ENCODE measurements at regions not wholly inside any gene's neighbourhood (a gene's known extent, or its start where the extent isn't known, plus 50 kb on each side); places are given as distances from the start of the nearest gene placed in this dataset.
"Not testable (repeated sequence)": the region's sequence is repeated elsewhere in the genome, so short reads cannot be mapped to it uniquely, and the experiment has no call there.

DNA sequence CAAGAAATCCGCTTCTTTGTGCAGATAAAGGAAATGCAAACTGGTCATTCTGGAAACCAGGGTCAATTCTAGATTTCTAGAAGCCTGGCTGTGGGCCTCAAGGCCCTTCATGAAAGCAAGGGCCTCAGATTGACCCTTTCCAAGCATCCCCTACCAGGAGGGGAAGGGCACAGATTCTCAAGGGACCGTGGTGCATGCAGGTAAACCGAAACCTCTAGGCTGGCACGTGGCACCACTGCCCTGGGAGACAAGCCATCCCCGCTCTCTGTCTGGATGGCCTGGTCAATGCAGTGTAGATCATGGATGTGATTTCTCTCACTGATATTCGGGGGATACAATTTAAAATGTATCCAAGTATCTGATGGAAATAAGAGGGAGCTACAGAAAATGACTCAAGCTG is 69.4 kb downstream of the TOMM20 start:
- DNase-seq (ENCODE audit: low read depth, low spot score), result no peak
- in situ Hi-C loops (cut with HindIII; ENCODE audit: low pct_unique_long_range_greater_than_20kb, low sequenced_read_pairs), result loop anchor here (25.0 kb wide), 1 partner anchor 322 kb away; no protein-coding TSS in a partner anchor

DNA sequence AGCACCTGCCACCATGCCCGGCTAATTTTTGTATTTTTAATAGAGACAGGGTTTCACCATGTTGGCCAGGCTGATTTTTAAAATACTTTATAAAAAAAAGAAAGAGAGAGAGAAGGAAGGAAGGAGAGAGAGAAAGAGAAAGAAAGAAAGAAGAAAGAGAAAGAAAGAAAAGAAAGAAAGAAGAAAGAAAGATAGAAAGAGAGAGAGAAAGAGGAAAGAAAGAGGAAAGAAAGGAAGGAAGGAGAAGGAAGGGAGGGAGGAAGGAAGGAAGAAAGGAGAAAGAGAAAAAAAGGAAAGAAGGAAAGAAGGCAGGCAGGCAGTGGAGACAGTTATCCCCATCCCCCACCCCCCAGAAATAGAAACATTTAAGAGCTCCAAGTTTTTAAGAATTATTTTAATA is 69.9 kb downstream of the TOMM20 start:
- no peak for DNase-seq (ENCODE audit: low read depth, low spot score)
- in situ Hi-C loops (cut with HindIII; ENCODE audit: low pct_unique_long_range_greater_than_20kb, low sequenced_read_pairs), result loop anchor here (25.0 kb wide), 1 partner anchor 321 kb away; no protein-coding TSS in a partner anchor

DNA sequence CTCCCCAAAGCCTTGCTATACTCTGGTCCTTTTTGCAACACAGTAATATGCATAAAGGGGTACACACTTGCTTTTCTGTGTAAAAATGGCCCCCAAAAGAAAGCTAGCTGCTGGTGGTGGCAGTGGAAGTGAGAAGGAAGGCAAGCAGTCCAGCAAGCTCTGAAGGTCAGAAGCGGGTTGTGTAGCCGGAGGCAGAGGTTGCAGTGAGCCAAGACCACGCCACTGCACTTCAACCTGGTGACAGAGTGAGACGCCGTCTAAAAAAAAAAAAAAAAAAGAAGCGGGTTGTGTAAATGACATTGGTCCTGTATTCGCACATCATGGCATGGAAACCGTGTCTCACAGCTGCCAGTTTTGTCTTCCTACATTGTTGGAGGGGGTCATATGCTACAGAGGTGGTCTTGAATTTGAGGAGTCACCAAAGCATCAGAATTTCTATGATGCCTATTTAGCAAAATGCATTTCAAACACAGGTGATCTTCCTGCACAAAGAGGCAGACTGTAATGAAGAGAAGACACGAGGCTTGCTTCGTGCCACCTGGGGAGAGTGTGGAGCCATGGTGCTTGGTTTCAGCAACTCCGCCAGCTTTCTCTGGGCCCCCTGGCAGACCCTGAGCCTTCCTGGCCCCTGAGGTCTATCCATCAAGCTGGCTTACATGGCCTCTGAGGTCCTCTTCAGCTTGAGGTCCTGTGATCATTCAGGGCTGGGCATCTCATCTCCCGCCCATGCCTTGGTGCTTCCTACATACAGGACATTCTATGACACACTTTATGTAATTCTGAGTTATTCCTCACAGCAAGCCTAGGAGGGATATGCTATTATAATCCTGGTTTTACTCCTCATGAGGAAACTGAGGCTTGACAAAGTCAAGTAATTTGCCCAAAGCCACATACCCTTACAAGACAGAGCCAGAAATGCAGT is 71.0 kb downstream of the TOMM20 start:
- in situ Hi-C loops (cut with HindIII; ENCODE audit: low pct_unique_long_range_greater_than_20kb, low sequenced_read_pairs), result loop anchor here (25.0 kb wide), 1 partner anchor 320 kb away; no protein-coding TSS in a partner anchor
- DNase-seq (ENCODE audit: low read depth, low spot score), result no peak

DNA sequence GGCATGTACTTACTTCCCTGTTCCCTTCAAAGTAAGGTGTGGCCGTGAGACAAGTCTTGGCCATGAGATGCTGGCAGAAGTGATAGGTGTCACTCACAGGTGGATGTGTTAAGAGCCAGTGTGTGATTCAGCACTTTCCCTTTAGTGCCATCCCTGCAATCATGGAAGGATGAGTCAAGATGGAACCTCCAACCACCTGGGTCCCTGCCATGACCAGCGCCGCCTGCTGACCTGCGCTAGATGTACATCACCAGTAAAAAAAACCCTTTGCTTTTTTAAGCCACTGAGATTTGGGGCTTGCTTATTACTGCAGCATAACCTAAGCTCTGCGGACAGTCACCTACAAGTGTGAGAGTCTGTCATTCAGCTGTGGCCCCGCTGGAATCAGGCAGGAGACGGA is 71.7 kb downstream of the TOMM20 start:
- in situ Hi-C loops (cut with HindIII; ENCODE audit: low pct_unique_long_range_greater_than_20kb, low sequenced_read_pairs), result loop anchor here (25.0 kb wide), 1 partner anchor 320 kb away; no protein-coding TSS in a partner anchor
- no peak for DNase-seq (ENCODE audit: low read depth, low spot score)

DNA sequence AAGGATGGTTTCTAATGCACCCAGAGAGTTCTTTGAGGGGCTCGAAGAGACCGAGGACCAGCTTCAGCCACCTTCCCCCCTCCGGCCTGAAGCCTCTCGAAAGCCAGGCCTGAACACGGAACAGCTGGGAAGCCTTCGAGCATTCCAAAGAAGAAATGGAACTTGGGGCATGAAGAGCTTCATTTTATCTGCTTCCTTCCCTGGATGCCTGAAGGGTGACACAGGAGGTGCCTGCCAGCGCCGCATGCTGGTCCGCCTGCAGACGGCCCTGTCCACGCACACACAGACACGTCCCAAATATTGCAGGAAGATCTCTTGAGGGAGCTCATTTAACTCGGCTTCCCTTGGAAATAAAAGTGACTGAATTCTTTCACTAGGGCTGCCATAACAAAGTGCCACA is 73.7 kb downstream of the TOMM20 start:
- no peak for DNase-seq (ENCODE audit: low read depth, low spot score)
- in situ Hi-C loops (cut with HindIII; ENCODE audit: low pct_unique_long_range_greater_than_20kb, low sequenced_read_pairs), result loop anchor here (25.0 kb wide), 1 partner anchor 318 kb away; no protein-coding TSS in a partner anchor

DNA sequence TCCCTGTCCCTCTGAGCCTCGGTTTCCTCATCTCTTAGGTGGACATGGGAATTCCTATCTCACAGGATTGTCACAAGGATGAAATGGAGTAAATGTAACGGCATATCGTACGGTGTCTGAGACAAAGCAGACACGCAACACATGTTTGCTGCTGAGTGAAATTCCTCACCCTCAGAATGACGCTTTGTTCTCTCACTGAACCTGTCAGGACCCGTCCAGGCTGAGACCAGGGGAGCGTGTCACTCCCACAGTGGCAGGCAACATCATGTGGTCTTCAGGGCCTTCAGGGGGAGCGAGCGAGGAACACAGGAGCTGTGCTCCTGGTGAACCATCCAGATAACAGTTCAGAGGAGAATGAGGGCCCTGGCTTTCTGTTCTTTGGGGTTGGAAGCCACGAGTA is 74.2 kb downstream of the TOMM20 start:
- in situ Hi-C loops (cut with HindIII; ENCODE audit: low pct_unique_long_range_greater_than_20kb, low sequenced_read_pairs), result loop anchor here (25.0 kb wide), 1 partner anchor 317 kb away; no protein-coding TSS in a partner anchor
- no peak for DNase-seq (ENCODE audit: low read depth, low spot score)

DNA sequence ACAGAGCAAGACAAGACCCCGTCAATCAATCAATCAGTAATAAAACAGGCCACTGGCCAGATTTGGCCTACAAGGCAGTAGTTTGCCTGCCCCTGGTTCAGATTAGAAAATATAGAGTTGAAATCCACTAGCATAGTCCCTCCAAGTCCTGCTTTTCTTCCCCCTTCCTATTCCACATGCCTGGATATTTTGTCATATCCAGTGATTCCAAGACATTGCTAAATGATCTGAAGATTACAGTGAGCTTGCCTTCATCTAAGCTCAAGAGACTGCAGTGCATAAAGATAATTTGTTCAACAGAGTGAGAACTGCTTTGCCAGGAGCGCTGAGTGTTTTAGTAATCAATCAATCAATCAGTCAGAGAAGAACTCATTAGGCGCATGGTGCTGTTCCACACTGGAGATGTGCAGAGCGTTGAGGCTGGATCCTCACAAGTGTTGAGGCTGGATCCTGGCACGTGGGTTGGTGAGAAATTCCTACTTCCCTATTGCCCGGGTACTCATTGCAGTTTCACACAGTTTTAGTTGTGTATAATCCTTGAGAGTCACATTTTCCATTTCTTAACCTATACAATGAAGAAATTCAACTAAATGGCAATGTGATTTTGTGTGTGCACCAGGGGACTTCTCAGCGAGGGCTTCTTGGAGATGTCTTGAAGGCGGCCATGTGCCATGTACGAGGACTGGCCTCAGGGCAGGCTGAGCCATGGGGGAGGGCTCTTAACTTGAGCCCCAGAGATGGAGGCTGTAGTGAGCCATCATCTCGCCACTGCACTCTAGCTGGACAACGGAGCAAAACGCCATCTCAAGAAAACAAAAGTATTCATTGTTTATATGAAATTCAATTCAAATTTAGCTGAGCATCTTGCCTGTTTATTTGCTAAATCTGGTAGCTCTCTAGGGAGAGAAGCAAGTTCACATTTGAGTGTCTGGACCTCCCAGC is 76.3 kb downstream of the TOMM20 start:
- in situ Hi-C loops (cut with HindIII; ENCODE audit: low pct_unique_long_range_greater_than_20kb, low sequenced_read_pairs), result loop anchor here (25.0 kb wide), 1 partner anchor 315 kb away; no protein-coding TSS in a partner anchor
- peak; percentile 19 for DNase-seq (ENCODE audit: low read depth, low spot score)

DNA sequence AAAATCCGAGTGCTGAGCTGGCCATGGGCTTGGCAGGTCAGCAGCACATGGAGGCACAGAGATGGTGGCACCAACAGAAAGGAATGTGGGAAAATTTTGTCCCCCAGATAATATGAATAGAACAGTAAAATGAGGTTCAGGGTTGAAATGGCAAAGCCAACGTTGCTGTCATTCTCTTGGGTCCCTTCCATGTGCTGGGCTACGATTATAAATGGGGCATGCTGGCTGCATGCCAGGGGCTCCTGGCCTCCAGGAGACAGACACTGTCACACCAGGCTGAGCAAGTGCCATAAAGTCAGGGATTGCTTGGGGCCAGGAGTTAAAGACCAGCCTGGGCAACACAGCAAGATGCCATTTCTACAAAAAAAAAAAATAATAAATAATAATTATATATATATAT is 77.1 kb downstream of the TOMM20 start:
- DNase-seq (ENCODE audit: low read depth, low spot score), result no peak
- in situ Hi-C loops (cut with HindIII; ENCODE audit: low pct_unique_long_range_greater_than_20kb, low sequenced_read_pairs), result loop anchor here (25.0 kb wide), 1 partner anchor 314 kb away; no protein-coding TSS in a partner anchor

DNA sequence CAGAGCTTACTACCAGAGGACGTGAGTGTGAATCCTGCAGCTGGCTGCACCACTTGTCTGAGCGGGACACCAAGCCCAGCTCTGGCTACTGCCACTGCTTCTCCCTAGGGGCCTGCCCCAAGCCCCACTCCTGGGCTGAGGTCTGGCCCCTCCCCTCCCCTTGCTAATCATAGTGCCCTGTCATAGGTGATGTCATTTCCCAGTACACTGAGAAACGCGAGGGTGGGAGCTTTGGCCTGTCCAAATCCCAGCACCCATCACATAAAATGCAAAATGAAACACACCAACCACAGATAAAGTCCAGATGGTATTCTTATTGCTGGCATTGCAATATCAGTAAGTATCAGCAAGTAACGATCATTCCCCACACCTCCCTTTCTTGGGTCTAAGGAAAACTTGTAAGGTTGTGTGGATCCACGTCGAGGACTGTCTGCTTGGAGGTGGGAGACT is 77.7 kb downstream of the TOMM20 start:
- in situ Hi-C loops (cut with HindIII; ENCODE audit: low pct_unique_long_range_greater_than_20kb, low sequenced_read_pairs), result loop anchor here (25.0 kb wide), 1 partner anchor 314 kb away; no protein-coding TSS in a partner anchor
- DNase-seq (ENCODE audit: low read depth, low spot score), result no peak

DNA sequence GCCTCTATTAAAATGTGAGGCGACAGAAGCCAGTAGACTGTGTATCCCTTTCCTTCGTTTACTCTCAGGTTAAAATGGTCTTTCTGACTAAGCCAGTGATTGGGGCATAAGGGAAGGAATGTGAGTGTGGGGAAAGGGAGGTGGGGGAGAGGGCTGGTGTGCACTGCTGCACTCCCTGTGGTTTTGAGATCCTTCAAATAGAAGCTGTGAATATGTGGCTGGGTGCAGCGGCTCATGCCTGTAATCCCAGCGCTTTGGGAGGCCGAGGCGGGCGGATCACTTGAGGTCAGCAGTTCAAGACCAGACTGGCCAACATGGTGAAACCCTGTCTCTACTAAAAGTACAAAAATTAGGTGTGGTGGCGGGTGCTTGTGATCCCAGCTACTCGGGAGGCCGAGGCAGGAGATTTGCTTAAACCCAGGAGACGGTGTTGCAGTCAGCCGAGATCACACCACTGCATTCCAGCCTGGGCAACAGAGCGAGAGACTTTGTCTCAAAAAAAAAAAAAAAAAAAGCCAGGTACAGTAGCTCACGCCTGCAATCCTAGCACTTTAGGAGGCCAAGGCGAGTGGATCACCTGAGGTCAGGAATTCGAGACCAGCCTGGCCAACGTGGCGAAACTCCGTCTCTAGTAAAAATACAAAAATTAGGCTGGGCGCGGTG is 78.8 kb downstream of the TOMM20 start:
- DNase-seq (ENCODE audit: low read depth, low spot score), result not testable (repeated sequence)
- in situ Hi-C loops (cut with HindIII; ENCODE audit: low pct_unique_long_range_greater_than_20kb, low sequenced_read_pairs), result loop anchor here (25.0 kb wide), 1 partner anchor 313 kb away; no protein-coding TSS in a partner anchor

DNA sequence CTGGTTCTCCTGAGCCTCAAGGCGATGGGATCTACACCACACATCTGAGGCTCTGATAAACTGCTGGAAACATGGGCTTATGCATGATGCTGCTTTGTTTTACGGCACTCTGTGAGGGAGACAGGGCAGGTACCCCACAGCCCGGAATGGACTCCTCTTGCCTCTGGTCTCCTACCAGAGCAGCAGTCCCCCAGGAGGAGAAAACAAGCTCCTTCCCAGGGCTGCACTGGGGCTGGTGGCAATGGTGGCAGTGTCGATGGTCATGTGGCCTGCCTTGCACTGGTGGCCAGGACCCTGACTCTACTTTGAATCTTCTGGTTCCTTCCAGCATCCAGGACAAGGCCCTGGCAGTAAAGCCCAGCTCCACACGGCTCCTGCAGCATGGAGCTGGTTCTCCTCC is 79.4 kb downstream of the TOMM20 start:
- DNase-seq (ENCODE audit: low read depth, low spot score), result no peak
- in situ Hi-C loops (cut with HindIII; ENCODE audit: low pct_unique_long_range_greater_than_20kb, low sequenced_read_pairs), result no loop called here

DNA sequence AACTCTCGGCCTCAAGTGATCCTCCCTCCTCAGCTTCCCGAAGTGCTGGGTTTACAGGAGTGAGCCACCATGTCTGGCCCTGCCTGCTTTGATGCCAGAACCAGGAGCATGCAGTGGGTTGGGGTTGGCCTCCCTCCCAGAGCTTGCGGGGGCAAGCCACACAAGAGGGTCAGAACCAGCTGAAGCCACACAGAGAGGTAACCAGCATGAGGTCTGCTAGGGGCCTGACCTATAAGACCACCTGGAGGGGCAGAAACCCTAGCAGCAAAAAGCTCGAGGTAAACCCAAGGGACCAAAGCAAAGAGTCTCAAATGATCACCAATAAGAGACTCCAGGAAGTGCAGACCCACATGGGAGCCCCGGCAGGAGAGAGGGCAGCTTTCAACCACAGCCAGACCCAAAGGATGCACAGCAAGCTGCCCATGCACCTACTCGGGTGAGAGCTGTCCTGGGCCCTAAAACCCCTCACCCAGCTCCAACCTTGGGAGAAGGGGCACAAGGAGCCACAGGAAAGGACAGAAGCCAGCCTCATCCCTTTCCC is 81.2 kb downstream of the TOMM20 start:
- DNase-seq (ENCODE audit: low read depth, low spot score), result no peak
- in situ Hi-C loops (cut with HindIII; ENCODE audit: low pct_unique_long_range_greater_than_20kb, low sequenced_read_pairs), result no loop called here

DNA sequence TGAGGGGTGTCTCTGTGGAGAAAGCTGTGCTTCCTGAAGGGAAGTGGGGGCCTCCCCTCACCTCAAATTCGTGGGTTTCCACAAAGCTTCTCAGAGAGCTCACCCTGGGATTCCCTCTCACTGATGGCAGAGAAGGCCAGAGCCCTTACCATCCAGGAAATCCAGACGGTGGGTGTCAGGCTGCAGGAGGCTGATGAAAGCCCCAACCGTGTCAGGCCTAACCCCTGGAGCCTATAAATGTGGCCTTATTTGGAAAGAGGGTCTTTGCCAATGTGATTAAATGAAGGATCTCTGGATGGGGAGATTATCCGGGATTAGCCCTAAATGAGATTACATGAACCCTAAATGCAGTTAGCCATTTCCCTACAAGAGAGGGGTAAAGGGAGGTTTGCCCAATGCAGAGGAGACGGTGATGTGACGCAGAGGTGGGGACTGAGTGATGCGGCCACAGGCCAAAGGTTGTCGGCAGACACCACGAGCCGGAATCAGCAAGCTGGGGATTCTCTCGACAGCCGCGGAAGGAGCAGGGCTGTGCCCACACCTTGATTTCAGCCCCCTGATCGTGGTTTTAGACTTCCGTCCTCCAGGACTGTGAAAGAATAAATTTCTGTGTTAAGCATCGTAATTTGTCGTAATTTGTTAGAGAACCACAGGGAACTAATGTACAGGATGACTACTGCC is 82.6 kb downstream of the TOMM20 start:
- DNase-seq (ENCODE audit: low read depth, low spot score), result no peak
- in situ Hi-C loops (cut with HindIII; ENCODE audit: low pct_unique_long_range_greater_than_20kb, low sequenced_read_pairs), result no loop called here

DNA sequence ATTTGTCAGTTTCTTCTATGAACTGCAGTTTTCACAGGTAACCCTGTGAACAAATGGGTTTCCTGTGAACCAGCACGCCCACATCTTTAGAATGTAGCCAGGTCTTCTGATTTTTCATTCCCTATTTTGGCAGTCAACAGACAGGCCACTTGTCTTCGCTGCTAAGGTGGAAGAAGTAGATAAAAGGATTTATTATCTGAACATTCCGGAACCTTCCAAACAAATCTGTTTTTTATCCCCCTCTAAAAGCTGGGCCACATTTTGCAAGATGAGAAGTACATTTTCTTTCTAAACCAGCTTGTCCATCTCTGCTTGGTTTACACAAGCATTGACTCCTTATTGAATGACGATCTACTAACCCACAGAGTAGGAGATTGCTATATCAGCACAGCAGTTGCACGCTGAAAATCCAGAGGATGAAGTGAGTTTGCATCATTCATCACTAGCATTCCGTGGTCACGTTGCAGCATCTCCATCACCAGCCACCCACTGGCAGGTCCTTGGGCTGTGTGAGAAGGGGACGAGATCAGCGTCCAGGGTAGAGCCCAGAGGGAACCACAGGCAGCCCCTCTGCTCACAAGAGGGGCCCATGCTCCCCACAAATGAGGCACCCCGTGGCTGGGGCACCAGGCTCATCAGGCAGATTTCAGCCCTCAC is 83.5 kb downstream of the TOMM20 start:
- no peak for DNase-seq (ENCODE audit: low read depth, low spot score)
- in situ Hi-C loops (cut with HindIII; ENCODE audit: low pct_unique_long_range_greater_than_20kb, low sequenced_read_pairs), result no loop called here

DNA sequence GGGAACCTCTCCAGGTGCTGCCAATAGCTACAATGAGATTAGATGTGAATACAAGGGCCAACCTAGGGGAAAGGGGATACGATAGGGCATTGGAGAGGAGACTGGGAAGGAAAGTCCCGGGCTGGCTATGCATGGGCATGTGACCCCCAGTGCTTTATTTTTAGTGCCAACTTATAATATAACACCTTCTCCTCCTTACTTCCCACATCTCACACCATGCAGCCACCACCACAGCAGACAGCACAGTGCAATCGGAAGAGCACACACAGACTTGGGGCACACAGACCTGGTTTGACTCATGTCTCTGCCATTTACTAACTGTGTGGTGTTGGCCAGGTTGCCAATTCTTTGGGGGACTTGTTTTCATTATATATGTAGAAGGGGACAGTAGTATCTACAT is 85.4 kb downstream of the TOMM20 start:
- in situ Hi-C loops (cut with HindIII; ENCODE audit: low pct_unique_long_range_greater_than_20kb, low sequenced_read_pairs), result no loop called here
- DNase-seq (ENCODE audit: low read depth, low spot score), result no peak

DNA sequence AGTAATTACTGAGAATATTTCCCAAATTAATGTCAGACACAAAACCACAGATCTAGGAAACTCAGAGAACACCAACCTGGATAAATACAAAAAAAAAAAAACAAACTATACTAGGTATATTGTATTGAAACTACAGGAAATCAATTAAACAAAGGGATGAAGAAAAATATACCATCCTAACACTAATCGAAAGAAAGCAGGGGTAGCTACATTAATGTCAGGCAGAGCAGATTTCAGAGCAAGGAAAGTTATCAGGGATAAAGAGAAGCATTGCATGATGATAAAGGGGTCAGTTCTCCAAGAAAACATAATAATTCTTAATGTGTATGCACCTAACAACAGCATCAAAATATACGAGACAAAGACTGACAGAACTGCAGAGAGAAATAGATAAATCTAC is 89.9 kb downstream of the TOMM20 start:
- in situ Hi-C loops (cut with HindIII; ENCODE audit: low pct_unique_long_range_greater_than_20kb, low sequenced_read_pairs), result no loop called here
- DNase-seq (ENCODE audit: low read depth, low spot score), result no peak
